Aorta (tissue), 5 donors: ENCODE measurements at regions not wholly inside any gene's neighbourhood (a gene's known extent, or its start where the extent isn't known, plus 50 kb on each side); places are given as distances from the start of the nearest gene placed in this dataset.

Experiments used
- ATAC-seq: fragments of 200-7000 bp; cut with Tn5 transposase; one replicate; pipeline ENCODE4 v1.9.1; 2022; ENCODE audit warnings: moderate library complexity; ENCODE audit not compliant: low FRiP score
- DNase-seq, 2 donors: peaks; one replicate each; pipeline ENCODE4 v3.0.0-alpha.2; 2020
- H3K27ac ChIP-seq, 2 donors: one replicate each; pipeline ENCODE4 v1.5.1; 2013; ENCODE audit warnings: low read length in 2 of 2, mild to moderate bottlenecking in 2 of 2, moderate library complexity in 2 of 2, control low read depth in 1 of 2, inconsistent platforms in 1 of 2, low read depth in 1 of 2
- H3K27me3 ChIP-seq, 2 donors: one replicate each; pipeline ENCODE4 v1.6.1; 2013; ENCODE audit warnings: control low read depth in 1 of 2, low read length in 1 of 2, mild to moderate bottlenecking in 1 of 2, moderate library complexity in 1 of 2; ENCODE audit not compliant: insufficient read depth in 2 of 2, control insufficient read depth in 1 of 2
- H3K36me3 ChIP-seq, 2 donors: one replicate each; pipeline ENCODE4 v1.6.1; 2013; ENCODE audit warnings: control low read depth in 1 of 2, low read length in 1 of 2, mild to moderate bottlenecking in 1 of 2; ENCODE audit not compliant: insufficient read depth in 2 of 2, control insufficient read depth in 1 of 2
- H3K4me1 ChIP-seq, 2 donors: one replicate each; pipeline ENCODE4 v1.6.1; 2013; ENCODE audit warnings: low read length in 2 of 2, control low read depth in 1 of 2, mild to moderate bottlenecking in 1 of 2, moderate library complexity in 1 of 2; ENCODE audit not compliant: insufficient read depth in 2 of 2, control insufficient read depth in 1 of 2
- H3K4me3 ChIP-seq, 2 donors: one replicate each; pipeline ENCODE4 v1.5.1; 2013; ENCODE audit warnings: low read length in 2 of 2, control low read depth in 1 of 2, mild to moderate bottlenecking in 1 of 2
- H3K9me3 ChIP-seq: one replicate; pipeline ENCODE4 v1.6.1; 2013; ENCODE audit warnings: mild to moderate bottlenecking, low read length; ENCODE audit not compliant: control insufficient read depth
- WGBS, 2 donors: extraction: QIAGEN DNeasy Blood & Tissue Kit; methylation state at CpG; one replicate each; pipeline ENCODE4 v1.1.7; 2013; 5-methylcytosine and 5-hydroxymethylcytosine counted together
- intact Hi-C, 2 donors: fragments of 100-400 bp; cut with DNase I; formaldehyde crosslinking; loops; one replicate each; pipeline versions ENCODE4 v1.14.2 to v1.15.0; 2022
- microRNA-seq, 2 donors: library from miRNA; unstranded; fragments of <30 nt; microRNA quantifications; one replicate each; pipeline ENCODE4 v1.2.0, GENCODE V29; 2020
- donor health status: healthy with polysubstance abuse.
- donor health status: Bipolar disorder and iron deficiency.
- donor health status: DM: no; HTN: no; CAD: no.
- donor health status: DM: no; HTN: no; CAD: no.
- donor health status: DM: yes; HTN: yes; CAD: no.

DNA sequence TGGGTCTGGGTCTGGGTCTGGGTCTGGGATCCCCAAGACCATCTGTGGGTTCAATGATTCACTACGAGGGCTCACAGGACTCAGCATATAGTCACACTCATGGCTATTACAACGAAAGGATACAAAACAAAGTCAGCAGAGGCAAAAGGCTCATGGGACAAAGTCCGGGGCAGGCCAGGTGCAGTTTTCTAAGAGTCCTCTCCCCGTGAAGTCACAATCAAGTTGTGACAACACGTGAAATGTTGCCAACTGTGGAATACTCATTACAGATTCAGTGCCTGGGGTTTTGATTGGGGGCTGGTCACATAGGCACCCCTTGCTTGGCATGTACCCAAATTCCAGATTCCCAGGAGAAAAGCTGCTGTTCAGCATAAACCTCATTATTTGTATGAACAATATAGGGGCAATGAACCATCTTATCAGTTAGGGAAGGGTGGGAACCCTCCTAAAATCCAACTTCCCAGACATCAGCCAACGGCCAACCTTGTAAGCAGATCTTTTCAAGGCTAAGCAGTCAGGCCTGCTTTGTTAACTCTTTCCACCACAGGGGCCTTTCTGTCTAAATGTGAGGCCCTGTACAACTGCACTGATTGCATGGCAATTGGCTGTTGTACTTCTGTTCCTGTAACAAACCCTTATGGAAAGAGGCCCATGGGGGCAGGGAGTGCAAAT, 58.2 kb upstream of the DIPK2B start:
- H3K9me3 ChIP-seq, result no peaks in the 10 kb centered on the region
- no peak for ATAC-seq
- no peak overlapping the region for H3K4me3 ChIP-seq
- intact Hi-C loops, result no loop called here
- no peak for DNase-seq
- 66 to 78% methylated on average over 6 of the region's 6 CpGs for WGBS, 2 donors
- H3K27me3 ChIP-seq, result no peaks in the 10 kb centered on the region
- no peaks in the 10 kb centered on the region for H3K4me1 ChIP-seq
- no peak overlapping the region for H3K27ac ChIP-seq
- no peaks in the 10 kb centered on the region for H3K36me3 ChIP-seq

Small RNA genes in the stretch of these regions (microRNA-seq; reads per million reads assigned to microRNA genes)
- gene MIR221 (4,165 to 6,643 reads per million in 2 donors), gene MIR222 (848 to 976 reads per million in 2 donors)
